ENCODE measurements at regions not wholly inside any gene's neighbourhood (a gene's known extent, or its start where the extent isn't known, plus 50 kb on each side); places are given as distances from the start of the nearest gene placed in this dataset.

GRCh38 chr5:158121678-158122077 is 262.7 kb upstream of the CLINT1 start:
- peaks cover 19% of the 10 kb centered on the region for H3K27me3 ChIP-seq (ENCODE audit: low read depth)
- H3K36me3 ChIP-seq, result no peaks in the 10 kb centered on the region
- H3K9me3 ChIP-seq (replicated peaks), result no peaks in the 10 kb centered on the region
- intact Hi-C loops (cut with micrococcal nuclease), result no loop called here
- TF ChIP-seq CTCF (IDR thresholded peaks at IDR 0.05; ENCODE audit: borderline replicate concordance), result no peak
- DNase-seq, result no peak
- H3K27ac ChIP-seq (replicated peaks), result no peak overlapping the region
- no peak overlapping the region for H3K4me3 ChIP-seq
- H3K4me1 ChIP-seq, result no peaks in the 10 kb centered on the region

DNA sequence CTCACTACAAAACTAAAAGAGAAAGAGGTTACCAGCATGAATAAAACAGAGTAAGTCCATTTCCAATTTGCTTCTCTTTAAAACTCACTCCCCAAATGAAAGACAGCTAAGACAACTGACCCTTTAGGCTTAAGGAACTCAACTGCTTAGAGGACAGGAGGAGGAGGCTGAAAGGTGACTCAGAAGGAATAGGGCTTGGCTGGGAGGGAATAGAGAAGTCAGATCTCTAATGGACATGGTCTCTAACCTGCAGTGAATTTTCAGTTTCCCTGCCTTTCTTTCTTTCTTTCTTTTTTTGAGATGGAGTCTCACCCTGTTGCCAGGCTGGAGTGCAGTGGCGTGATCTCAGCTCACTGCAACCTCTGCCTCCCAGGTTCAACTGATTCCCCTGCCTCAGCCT is 261.8 kb upstream of the CLINT1 start:
- Histone ChIP-seq H3K4me3 (no peak overlapping the region), H3K27me3 (ENCODE audit: low read depth) (peaks cover 18% of the 10 kb centered on the region), H3K9me3 (replicated peaks) (no peaks in the 10 kb centered on the region), H3K4me1 (no peaks in the 10 kb centered on the region), H3K36me3 (no peaks in the 10 kb centered on the region), H3K27ac (replicated peaks) (no peak overlapping the region)
- no peak for DNase-seq
- TF ChIP-seq CTCF (IDR thresholded peaks at IDR 0.05; ENCODE audit: borderline replicate concordance), result no peak
- intact Hi-C loops (cut with micrococcal nuclease), result no loop called here

- Histone ChIP-seq H3K27ac (replicated peaks) (no peak overlapping the region), H3K36me3 (no peaks in the 10 kb centered on the region), H3K9me3 (replicated peaks) (no peaks in the 10 kb centered on the region), H3K4me3 (no peak overlapping the region), H3K27me3 (ENCODE audit: low read depth) (peaks cover 22% of the 10 kb centered on the region), H3K4me1 (no peaks in the 10 kb centered on the region)
- TF ChIP-seq CTCF (IDR thresholded peaks at IDR 0.05; ENCODE audit: borderline replicate concordance), result no peak
- intact Hi-C loops (cut with micrococcal nuclease), result no loop called here
- no peak for DNase-seq
These were observed 261.2 kb upstream of the CLINT1 start for GRCh38 chr5:158119961-158120723.

DNA sequence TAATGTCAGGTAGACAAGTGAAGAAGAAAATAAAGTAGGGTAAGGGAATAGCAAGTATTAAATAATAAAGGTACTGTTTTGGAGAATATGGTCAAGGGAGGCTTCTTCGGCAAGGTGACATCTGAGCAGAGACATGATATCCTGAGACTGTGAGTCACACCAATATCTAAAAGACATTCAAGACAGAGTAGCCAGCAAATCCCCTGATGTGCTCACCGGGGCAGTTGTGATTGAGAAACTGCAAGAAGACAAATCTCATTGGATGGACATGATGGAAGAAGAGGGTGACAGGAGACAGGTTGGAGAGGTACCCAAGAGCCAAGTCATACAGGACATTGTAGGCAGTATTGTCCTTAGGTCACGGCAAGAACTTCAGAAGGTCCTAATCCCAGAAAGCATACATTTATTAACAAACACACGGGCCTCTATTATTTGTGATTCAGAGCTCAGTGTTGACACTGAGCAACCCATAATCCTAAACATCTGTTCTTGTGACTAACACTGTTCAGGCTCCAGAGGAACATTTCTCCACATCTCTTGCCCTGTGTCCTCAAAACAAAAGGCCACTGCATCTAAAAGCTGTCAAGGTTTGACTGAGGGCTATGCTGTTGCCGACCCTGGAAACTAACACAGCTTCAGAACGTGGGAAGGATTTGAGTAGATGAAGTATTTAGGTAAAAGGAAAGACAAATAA is 258.7 kb upstream of the CLINT1 start:
- DNase-seq, result no peak
- TF ChIP-seq CTCF (IDR thresholded peaks at IDR 0.05; ENCODE audit: borderline replicate concordance), result no peak
- H3K27ac ChIP-seq (replicated peaks), result no peak overlapping the region
- peaks cover 26% of the 10 kb centered on the region for H3K27me3 ChIP-seq (ENCODE audit: low read depth)
- H3K4me3 ChIP-seq, result no peak overlapping the region
- intact Hi-C loops (cut with micrococcal nuclease), result no loop called here
- no peaks in the 10 kb centered on the region for H3K36me3 ChIP-seq
- H3K4me1 ChIP-seq, result no peaks in the 10 kb centered on the region
- H3K9me3 ChIP-seq (replicated peaks), result no peaks in the 10 kb centered on the region

DNA sequence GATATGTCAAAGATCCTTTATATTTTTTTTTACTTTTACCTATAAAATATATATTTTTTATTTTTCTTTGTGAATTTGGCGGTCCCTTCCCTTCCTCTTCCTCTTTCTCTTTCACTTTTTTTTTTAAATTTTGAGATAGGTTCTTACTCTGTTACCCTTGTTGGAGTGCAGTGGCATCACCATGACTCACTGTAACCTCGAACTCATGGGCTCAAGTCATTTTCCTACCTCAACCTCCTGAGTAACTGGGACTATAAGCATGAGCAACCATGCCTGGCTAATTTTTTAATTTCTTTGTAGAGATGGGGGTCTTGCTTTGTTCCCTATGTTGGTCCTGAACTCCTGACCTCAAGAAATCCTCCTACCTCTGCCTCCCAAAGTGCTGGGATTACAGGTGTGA is 258.0 kb upstream of the CLINT1 start:
- H3K27ac ChIP-seq (replicated peaks), result no peak overlapping the region
- H3K4me1 ChIP-seq, result no peaks in the 10 kb centered on the region
- TF ChIP-seq CTCF (IDR thresholded peaks at IDR 0.05; ENCODE audit: borderline replicate concordance), result no peak
- intact Hi-C loops (cut with micrococcal nuclease), result no loop called here
- H3K9me3 ChIP-seq (replicated peaks), result no peaks in the 10 kb centered on the region
- peaks cover 26% of the 10 kb centered on the region for H3K27me3 ChIP-seq (ENCODE audit: low read depth)
- DNase-seq, result no peak
- no peaks in the 10 kb centered on the region for H3K36me3 ChIP-seq
- no peak overlapping the region for H3K4me3 ChIP-seq

Data from left ventricle myocardium inferior (tissue), 1 donor.